Suprapubic skin (tissue), 4 donors: ENCODE measurements at regions not wholly inside any gene's neighbourhood (a gene's known extent, or its start where the extent isn't known, plus 50 kb on each side); places are given as distances from the start of the nearest gene placed in this dataset.

ENCODE experiments used
- CTCF ChIP-seq, 2 donors: fragments of 200-600 bp in 1 of 2; fragments of 450-650 bp in 1 of 2; sonication (generic) in 1 of 2; IDR thresholded peaks; one replicate each; pipeline ENCODE4 v1.5.1; 2016 to 2019; ENCODE audit warnings: antibody characterized with exemption in 2 of 2, mild to moderate bottlenecking in 1 of 2, moderate library complexity in 1 of 2
- EP300 ChIP-seq: sonication (generic); formaldehyde crosslinking; IDR thresholded peaks from one replicate; pipeline ENCODE4 v1.6.1; 2017; ENCODE audit warnings: antibody characterized with exemption
- POLR2A ChIP-seq, 2 donors: fragments of 450-650 bp; IDR thresholded peaks; one replicate each; pipeline ENCODE4 v1.6.1; 2017; ENCODE audit warnings: antibody characterized with exemption in 2 of 2, mild to moderate bottlenecking in 2 of 2, moderate library complexity in 2 of 2
- POLR2AphosphoS5 ChIP-seq, 3 donors: sonication (generic); formaldehyde crosslinking; IDR thresholded peaks; one replicate each; pipeline ENCODE4 v1.6.1; 2017; ENCODE audit warnings: antibody characterized with exemption in 3 of 3

GRCh38 chr16:9650284-9650683 lies 531.9 kb downstream of the GRIN2A start:
- TF ChIP-seq CTCF (IDR thresholded peaks at IDR 0.05), result no peak
- TF ChIP-seq POLR2A (IDR thresholded peaks at IDR 0.05), result no peak
- no peak for TF ChIP-seq EP300
- no peak for TF ChIP-seq POLR2AphosphoS5 (IDR thresholded peaks at IDR 0.05)
